ENCODE measurements at regions not wholly inside any gene's neighbourhood (a gene's known extent, or its start where the extent isn't known, plus 50 kb on each side); places are given as distances from the start of the nearest gene placed in this dataset.

DNA sequence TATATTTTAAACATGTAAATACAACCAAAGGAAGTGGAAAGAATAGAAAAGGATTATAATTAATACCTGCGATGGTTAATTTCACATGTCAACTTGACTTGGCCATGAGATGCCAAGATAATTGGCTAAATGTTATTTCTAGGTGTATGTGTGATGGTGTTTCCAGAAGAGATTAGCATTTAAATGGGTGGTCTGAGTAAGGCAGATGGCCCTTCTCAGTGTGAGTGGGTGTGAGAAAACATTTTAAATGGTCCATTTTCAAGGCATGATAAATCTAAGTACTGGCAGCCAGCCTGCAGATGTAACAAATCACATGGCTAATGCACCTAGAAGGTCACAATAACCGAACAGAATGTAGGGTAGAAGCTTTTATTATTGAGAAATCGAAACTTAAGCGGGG is 99.6 kb upstream of the CDH7 start:
- TF ChIP-seq, protein P1, sequence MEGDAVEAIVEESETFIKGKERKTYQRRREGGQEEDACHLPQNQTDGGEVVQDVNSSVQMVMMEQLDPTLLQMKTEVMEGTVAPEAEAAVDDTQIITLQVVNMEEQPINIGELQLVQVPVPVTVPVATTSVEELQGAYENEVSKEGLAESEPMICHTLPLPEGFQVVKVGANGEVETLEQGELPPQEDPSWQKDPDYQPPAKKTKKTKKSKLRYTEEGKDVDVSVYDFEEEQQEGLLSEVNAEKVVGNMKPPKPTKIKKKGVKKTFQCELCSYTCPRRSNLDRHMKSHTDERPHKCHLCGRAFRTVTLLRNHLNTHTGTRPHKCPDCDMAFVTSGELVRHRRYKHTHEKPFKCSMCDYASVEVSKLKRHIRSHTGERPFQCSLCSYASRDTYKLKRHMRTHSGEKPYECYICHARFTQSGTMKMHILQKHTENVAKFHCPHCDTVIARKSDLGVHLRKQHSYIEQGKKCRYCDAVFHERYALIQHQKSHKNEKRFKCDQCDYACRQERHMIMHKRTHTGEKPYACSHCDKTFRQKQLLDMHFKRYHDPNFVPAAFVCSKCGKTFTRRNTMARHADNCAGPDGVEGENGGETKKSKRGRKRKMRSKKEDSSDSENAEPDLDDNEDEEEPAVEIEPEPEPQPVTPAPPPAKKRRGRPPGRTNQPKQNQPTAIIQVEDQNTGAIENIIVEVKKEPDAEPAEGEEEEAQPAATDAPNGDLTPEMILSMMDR (IDR thresholded peaks at IDR 0.05; ENCODE audit: unreplicated experiment): no peak
- Mint-ChIP-seq H3K4me1 (ENCODE audit: unreplicated experiment) (no peaks in the 10 kb centered on the region), H3K36me3 (ENCODE audit: low read depth, unreplicated experiment) (no peaks in the 10 kb centered on the region), H3K9me3 (ENCODE audit: unreplicated experiment) (no peaks in the 10 kb centered on the region), H3K27ac (ENCODE audit: unreplicated experiment) (no peak overlapping the region), H3K27me3 (ENCODE audit: unreplicated experiment) (no peaks in the 10 kb centered on the region), H3K4me3 (ENCODE audit: unreplicated experiment) (no peak overlapping the region)
- no peak for DNase-seq (ENCODE audit: low spot score)

DNA sequence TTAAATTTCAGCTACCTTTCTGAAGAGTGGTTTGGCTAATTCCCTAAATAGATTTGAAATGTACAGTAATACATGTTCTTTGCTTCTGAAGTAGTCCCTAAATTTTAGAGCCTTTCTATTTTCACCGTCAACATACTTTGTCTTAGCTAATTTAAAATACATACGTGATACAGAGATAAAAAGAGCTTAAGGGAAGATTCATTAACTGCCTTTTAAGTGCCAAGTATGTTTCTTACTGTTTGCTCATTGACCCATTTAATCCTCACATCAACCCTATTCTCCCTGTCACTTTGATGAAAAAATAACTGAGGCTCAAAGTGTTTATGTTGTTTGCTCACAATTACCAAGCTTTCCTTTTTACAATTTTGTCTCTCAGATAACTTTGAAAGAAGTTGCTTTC is 118.6 kb upstream of the CDH7 start:
- no peaks in the 10 kb centered on the region for H3K36me3 Mint-ChIP-seq (ENCODE audit: low read depth, unreplicated experiment)
- H3K27ac Mint-ChIP-seq (ENCODE audit: unreplicated experiment): no peak overlapping the region
- no peaks in the 10 kb centered on the region for H3K4me1 Mint-ChIP-seq (ENCODE audit: unreplicated experiment)
- DNase-seq (ENCODE audit: low spot score): no peak
- H3K9me3 Mint-ChIP-seq (ENCODE audit: unreplicated experiment): no peaks in the 10 kb centered on the region
- no peak overlapping the region for H3K4me3 Mint-ChIP-seq (ENCODE audit: unreplicated experiment)
- TF ChIP-seq, protein P1 (IDR thresholded peaks at IDR 0.05; ENCODE audit: unreplicated experiment): no peak
- no peaks in the 10 kb centered on the region for H3K27me3 Mint-ChIP-seq (ENCODE audit: unreplicated experiment)

DNA sequence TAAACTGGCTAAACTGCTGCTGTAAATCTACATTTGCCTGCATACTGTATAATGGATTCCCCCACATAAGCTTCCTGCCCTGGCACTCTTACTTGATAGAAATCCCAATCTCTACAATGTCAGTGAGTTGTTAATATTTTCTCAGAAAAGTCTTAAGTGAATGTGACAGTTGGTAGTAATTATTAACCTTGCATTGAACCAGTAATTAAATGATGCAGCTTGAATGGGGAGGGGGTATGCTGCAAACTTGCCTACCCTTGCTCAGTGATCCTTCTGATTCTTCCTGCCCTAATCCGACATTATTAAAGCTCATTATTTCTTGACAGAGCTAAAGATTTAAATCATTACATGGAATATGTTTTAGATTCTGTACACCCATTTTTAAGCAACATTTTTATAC is 119.0 kb upstream of the CDH7 start:
- Mint-ChIP-seq H3K27me3 (ENCODE audit: unreplicated experiment) (no peaks in the 10 kb centered on the region), H3K36me3 (ENCODE audit: low read depth, unreplicated experiment) (no peaks in the 10 kb centered on the region), H3K4me3 (ENCODE audit: unreplicated experiment) (no peak overlapping the region), H3K9me3 (ENCODE audit: unreplicated experiment) (no peaks in the 10 kb centered on the region), H3K4me1 (ENCODE audit: unreplicated experiment) (no peaks in the 10 kb centered on the region), H3K27ac (ENCODE audit: unreplicated experiment) (no peak overlapping the region)
- TF ChIP-seq, protein P1 (IDR thresholded peaks at IDR 0.05; ENCODE audit: unreplicated experiment): no peak
- DNase-seq (ENCODE audit: low spot score): no peak

DNA sequence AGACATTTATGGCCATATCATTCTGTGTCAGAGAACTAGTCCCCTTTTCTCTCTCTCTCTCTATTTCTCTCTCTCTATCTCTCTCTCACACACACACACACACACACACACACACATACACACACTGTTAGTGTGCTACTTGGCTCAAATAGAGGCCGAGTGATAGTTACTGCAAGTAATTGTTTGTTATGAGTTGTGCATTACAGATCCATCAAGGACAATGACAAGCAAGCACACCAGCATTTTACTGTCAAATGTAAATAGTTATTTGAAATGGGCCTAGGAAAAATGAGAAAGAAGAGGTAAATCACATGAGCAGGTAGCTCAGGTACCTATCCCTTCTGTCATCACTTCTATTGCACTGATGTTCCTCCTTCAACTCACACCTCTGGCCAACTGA is 122.4 kb upstream of the CDH7 start:
- no peak for DNase-seq (ENCODE audit: low spot score)
- TF ChIP-seq, protein P1 (IDR thresholded peaks at IDR 0.05; ENCODE audit: unreplicated experiment): no peak
- Mint-ChIP-seq H3K9me3 (ENCODE audit: unreplicated experiment) (no peaks in the 10 kb centered on the region), H3K4me3 (ENCODE audit: unreplicated experiment) (no peak overlapping the region), H3K27ac (ENCODE audit: unreplicated experiment) (no peak overlapping the region), H3K27me3 (ENCODE audit: unreplicated experiment) (no peaks in the 10 kb centered on the region), H3K36me3 (ENCODE audit: low read depth, unreplicated experiment) (no peaks in the 10 kb centered on the region), H3K4me1 (ENCODE audit: unreplicated experiment) (peaks cover 4% of the 10 kb centered on the region)

DNA sequence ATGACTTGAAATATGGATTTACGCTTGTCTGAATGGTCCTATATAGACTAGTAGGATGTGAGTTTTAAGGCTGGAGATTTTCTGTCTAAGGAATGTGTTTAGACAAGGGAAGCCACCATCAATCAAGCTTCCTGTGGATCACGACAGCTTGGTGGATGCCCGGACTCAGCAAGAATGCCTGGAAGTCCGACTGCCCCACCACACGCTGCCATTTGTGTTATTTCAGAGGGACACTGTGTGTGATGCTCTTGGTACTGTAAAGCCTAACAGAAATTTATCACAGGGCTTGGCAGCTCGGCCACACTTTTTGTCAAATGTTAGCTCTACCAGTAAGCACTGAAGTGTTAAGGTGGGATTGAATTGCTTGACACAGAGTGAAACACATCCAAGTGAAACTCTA is 127.1 kb upstream of the CDH7 start:
- no peak overlapping the region for H3K4me3 Mint-ChIP-seq (ENCODE audit: unreplicated experiment)
- H3K27ac Mint-ChIP-seq (ENCODE audit: unreplicated experiment): no peak overlapping the region
- H3K27me3 Mint-ChIP-seq (ENCODE audit: unreplicated experiment): peaks cover 2% of the 10 kb centered on the region

More for the DNA sequence above, 127.1 kb upstream of the CDH7 start:
- peaks cover 12% of the 10 kb centered on the region for H3K4me1 Mint-ChIP-seq (ENCODE audit: unreplicated experiment)
- H3K36me3 Mint-ChIP-seq (ENCODE audit: low read depth, unreplicated experiment): no peaks in the 10 kb centered on the region
- H3K9me3 Mint-ChIP-seq (ENCODE audit: unreplicated experiment): no peaks in the 10 kb centered on the region
- TF ChIP-seq, protein P1 (IDR thresholded peaks at IDR 0.05; ENCODE audit: unreplicated experiment): no peak
- peak; percentile 12 for DNase-seq (ENCODE audit: low spot score)

All from endothelial cell (in vitro differentiated cells).